ENCODE measurements at regions not wholly inside any gene's neighbourhood (a gene's known extent, or its start where the extent isn't known, plus 50 kb on each side); places are given as distances from the start of the nearest gene placed in this dataset.

GRCh38 chr3:194785315-194785714, 99.6 kb downstream of the FAM43A start:
- Histone ChIP-seq H3F3A (ENCODE audit: control insufficient read depth, insufficient read depth) (no peaks in the 10 kb centered on the region), H3K27ac (ENCODE audit: low read depth, low read length) (no peak overlapping the region), H4K20me1 (ENCODE audit: control insufficient read depth, insufficient read depth, low read depth, low read length) (no peaks in the 10 kb centered on the region), H3K4me3 (ENCODE audit: low read length) (no peak overlapping the region), H3K79me2 (ENCODE audit: control insufficient read depth, low read length) (no peaks in the 10 kb centered on the region), H3K27me3 (ENCODE audit: control insufficient read depth, low read length) (peaks cover 16% of the 10 kb centered on the region), H3K9me3 (ENCODE audit: control insufficient read depth, insufficient read depth, low read length) (no peaks in the 10 kb centered on the region), H3K36me3 (ENCODE audit: control insufficient read depth, low read length) (no peaks in the 10 kb centered on the region), H3K9me2 (replicated peaks; ENCODE audit: control insufficient read depth, low read length) (no peaks in the 10 kb centered on the region), H3K4me2 (ENCODE audit: low read length) (no peak overlapping the region), H3K4me1 (ENCODE audit: control insufficient read depth, low read length) (peaks cover 9% of the 10 kb centered on the region)
- TF ChIP-seq CTCF (IDR thresholded peaks at IDR 0.05; ENCODE audit: low read depth, low read length, poor library complexity, severe bottlenecking), result no peak
- TF ChIP-seq EZH2phosphoT487 (IDR thresholded peaks at IDR 0.05; ENCODE audit: borderline replicate concordance, low read length), result no peak

DNA sequence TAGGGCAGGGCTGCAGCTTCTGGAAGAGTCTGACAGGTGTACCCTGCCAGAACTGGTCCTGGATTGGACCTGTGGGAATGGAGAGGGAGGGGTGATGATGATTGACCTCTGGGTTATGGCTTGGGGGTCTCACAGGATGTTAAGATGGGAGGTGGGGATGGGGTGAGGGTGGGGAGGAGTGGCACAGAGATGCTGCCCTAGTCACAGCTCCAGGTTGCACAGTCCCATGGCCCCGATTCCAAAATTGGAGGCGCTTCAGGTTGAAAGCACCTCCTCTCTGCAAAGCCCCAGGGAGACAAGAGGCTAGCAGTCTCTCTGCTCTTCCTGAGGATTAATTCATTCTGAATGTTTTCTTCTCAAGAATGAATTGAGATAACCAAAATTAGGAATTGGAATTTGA, 101.4 kb downstream of the FAM43A start:
- Histone ChIP-seq H3K36me3 (ENCODE audit: control insufficient read depth, low read length) (no peaks in the 10 kb centered on the region), H3K4me1 (ENCODE audit: control insufficient read depth, low read length) (peaks cover 10% of the 10 kb centered on the region), H3K4me3 (ENCODE audit: low read length) (no peak overlapping the region)

DNA sequence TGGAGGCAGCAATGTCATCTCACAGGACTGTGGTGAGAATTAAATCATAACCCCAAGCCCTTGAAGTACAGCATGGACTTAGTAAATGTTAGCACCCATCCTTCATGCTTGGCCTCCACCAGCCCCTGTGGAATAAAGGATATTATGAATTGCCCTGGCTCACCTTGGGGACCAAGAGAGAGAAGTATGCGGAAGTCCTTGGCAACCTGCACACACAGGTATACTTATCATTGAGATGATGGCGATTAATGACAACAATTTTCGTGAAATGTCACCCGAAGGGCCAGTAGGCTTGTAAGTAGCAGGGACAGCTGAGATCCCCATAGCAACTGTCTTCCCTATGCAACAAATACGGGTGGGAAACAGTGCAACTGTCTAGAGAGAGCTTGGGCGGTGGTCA, 102.0 kb downstream of the FAM43A start:
- H3K79me2 ChIP-seq (ENCODE audit: control insufficient read depth, low read length), result no peaks in the 10 kb centered on the region
- no peak for TF ChIP-seq EZH2phosphoT487 (IDR thresholded peaks at IDR 0.05; ENCODE audit: borderline replicate concordance, low read length)
- no peak for TF ChIP-seq CTCF (IDR thresholded peaks at IDR 0.05; ENCODE audit: low read depth, low read length, poor library complexity, severe bottlenecking)
- peaks cover 7% of the 10 kb centered on the region; the same call in 1 of the 2 replicates for H3K27me3 ChIP-seq (ENCODE audit: control insufficient read depth, low read length)
- no peak overlapping the region for H3K4me2 ChIP-seq (ENCODE audit: low read length)
- H3K9me2 ChIP-seq (replicated peaks; ENCODE audit: control insufficient read depth, low read length), result no peaks in the 10 kb centered on the region
- no peaks in the 10 kb centered on the region for H3F3A ChIP-seq (ENCODE audit: control insufficient read depth, insufficient read depth)
- no peaks in the 10 kb centered on the region for H4K20me1 ChIP-seq (ENCODE audit: control insufficient read depth, insufficient read depth, low read depth, low read length)
- no peak overlapping the region for H3K4me3 ChIP-seq (ENCODE audit: low read length)
- no peak overlapping the region for H3K27ac ChIP-seq (ENCODE audit: low read depth, low read length)
- no peaks in the 10 kb centered on the region for H3K9me3 ChIP-seq (ENCODE audit: control insufficient read depth, insufficient read depth, low read length)
- peaks cover 10% of the 10 kb centered on the region for H3K4me1 ChIP-seq (ENCODE audit: control insufficient read depth, low read length)
- H3K36me3 ChIP-seq (ENCODE audit: control insufficient read depth, low read length), result no peaks in the 10 kb centered on the region

More for the DNA sequence above, 101.4 kb downstream of the FAM43A start:
- Histone ChIP-seq H3K9me3 (ENCODE audit: control insufficient read depth, insufficient read depth, low read length) (no peaks in the 10 kb centered on the region), H3K4me2 (ENCODE audit: low read length) (no peak overlapping the region), H3K27ac (ENCODE audit: low read depth, low read length) (no peak overlapping the region), H3F3A (ENCODE audit: control insufficient read depth, insufficient read depth) (no peaks in the 10 kb centered on the region), H3K79me2 (ENCODE audit: control insufficient read depth, low read length) (no peaks in the 10 kb centered on the region), H4K20me1 (ENCODE audit: control insufficient read depth, insufficient read depth, low read depth, low read length) (no peaks in the 10 kb centered on the region), H3K9me2 (replicated peaks; ENCODE audit: control insufficient read depth, low read length) (no peaks in the 10 kb centered on the region), H3K27me3 (ENCODE audit: control insufficient read depth, low read length) (peaks cover 7% of the 10 kb centered on the region; the same call in 1 of the 2 replicates)
- no peak for TF ChIP-seq CTCF (IDR thresholded peaks at IDR 0.05; ENCODE audit: low read depth, low read length, poor library complexity, severe bottlenecking)
- no peak for TF ChIP-seq EZH2phosphoT487 (IDR thresholded peaks at IDR 0.05; ENCODE audit: borderline replicate concordance, low read length)

Data from DOHH2 (cell line).